ENCODE measurements at regions not wholly inside any gene's neighbourhood (a gene's known extent, or its start where the extent isn't known, plus 50 kb on each side); places are given as distances from the start of the nearest gene placed in this dataset.

DNA sequence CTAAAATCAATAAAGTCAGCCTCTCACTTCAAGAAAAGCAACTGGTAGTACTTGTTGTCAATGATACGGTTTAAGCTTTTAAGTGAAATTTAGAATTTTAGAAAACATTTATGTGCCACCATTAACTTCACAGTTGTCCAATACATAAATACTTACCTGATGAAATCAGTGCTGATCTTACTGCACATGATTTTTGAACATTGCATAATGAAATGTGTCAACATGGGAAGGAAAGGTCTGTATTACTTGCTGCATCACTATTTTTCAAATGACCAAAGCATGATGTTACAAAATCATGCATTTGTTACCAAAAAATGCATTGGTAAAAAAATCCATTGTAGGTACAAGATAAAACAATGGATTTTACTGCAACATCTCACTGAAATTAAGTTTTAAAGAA, 284.3 kb downstream of the EPM2A start:
- no peak for DNase-seq

DNA sequence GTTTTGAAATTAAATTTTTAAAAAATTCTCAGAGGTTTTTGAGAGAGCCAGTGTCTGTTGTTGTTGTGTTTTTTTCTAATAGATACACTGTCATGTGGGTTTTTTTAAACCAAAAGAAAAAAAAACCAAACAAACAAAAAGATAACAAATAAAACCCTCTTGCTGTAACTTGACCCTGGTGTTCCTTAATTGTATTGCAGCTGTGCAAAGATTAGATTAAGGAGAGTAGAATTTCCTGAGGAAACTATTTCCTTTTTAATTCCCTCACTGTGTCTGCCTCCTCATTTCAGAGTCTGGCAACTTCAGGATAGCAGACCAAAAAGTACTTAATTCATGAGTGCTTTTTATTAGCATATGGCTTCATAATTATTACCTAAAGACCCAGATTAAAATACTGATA, 281.9 kb downstream of the EPM2A start:
- DNase-seq, result no peak

GRCh38 chr6:145454006-145454405, 281.3 kb downstream of the EPM2A start:
- DNase-seq, result no peak

DNA sequence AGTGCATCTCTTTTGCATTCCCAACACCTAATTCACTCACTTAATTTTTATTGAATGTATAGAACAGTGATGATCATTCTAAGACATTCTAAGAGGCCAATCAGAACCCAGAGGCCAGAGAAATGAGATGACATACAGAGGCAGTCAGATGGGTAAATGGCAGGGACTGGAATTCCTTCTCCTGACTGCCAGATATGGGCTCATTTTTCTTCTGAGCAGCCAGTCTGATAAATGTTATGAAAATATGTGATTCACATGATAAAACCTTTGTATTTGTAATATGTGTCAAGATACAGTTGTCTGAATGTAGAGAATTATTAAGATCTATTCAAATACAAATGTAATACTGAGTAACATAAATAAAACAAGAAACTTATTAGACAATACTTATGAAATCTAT, 277.8 kb downstream of the EPM2A start:
- no peak for DNase-seq

GRCh38 chr6:145468534-145468933, 266.8 kb downstream of the EPM2A start:
- DNase-seq, result no peak

- DNase-seq, result no peak
Measured at GRCh38 chr6:145469021-145469420, 266.3 kb downstream of the EPM2A start.

GRCh38 chr6:145475794-145476396, 259.4 kb downstream of the EPM2A start:
- DNase-seq, result no peak

DNA sequence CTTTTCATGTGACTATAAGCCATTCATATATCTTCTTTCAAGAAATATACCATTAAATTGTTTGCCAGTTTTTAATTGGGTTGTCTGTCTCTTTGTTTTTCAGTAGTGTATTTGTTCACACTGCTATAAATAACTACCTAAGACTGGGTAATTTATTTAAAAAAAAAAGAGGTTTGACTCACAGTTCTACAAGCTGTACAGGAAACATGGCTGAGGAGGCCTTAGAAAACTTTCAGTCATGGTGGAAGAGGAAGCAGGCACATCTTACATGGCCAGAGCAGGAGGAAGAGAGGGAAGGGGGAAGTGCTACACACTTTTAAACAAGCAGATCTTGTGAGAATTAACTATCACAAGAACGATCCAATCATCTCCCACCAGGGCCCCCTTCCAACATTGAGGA, 255.3 kb downstream of the EPM2A start:
- no peak for DNase-seq

GRCh38 chr6:145483191-145483996, 251.9 kb downstream of the EPM2A start:
- no peak for DNase-seq

DNA sequence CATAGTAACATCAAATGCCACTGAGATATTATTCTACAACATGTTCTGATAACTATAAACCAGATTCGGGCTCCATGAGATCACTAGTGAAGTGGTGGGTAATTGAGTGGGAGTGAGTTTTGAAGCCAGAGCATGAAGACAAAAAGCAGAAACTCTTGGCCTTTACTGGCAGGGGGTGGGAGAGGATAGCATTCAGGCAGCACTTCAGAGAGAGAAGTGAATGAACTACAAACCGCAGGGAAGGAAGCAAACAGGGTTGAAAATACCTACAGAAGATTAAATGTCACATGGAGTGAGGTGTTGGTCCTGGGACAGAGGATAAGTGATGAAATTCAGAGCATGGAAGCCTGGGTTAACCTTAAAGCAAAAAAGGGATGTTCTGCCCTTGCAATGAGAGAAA, 250.0 kb downstream of the EPM2A start:
- DNase-seq, result no peak

DNA sequence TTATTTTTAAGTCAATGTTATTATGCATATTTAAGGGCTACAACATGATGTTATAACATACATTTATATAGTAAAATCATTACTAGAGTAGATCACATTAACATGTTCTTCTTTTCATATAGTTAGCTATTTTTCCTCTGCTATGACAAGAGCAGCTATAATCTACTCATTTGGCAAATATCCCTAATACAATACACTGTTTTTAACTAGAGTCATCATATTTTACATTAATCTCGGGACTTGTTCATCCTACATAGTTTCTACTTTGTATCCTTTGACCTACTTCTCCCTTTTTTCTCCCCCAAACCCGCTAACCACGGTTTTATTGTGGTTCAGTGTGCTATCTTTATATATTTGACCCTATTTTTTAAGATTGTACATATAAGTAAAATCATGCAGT, 249.0 kb downstream of the EPM2A start:
- DNase-seq, result no peak

DNA sequence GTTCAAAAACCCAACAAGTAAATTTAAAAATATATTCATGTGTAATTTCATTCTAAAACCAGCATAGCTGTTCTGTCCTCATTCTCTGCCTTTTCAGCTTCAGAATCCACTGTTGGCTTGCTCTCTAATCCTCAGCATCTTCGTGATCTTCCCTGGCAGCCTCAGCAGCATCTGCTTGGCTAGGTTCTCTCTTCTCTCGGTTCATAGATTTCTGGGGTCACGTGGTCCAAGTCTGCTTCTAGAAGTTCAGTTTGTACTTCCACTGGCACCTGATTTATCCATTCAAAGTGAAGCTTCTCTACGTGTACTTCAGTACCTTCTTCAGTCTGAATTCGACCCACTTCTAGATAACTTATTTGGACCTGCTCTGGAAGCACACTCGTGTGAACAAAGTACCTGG, 245.7 kb downstream of the EPM2A start:
- DNase-seq, result no peak

DNA sequence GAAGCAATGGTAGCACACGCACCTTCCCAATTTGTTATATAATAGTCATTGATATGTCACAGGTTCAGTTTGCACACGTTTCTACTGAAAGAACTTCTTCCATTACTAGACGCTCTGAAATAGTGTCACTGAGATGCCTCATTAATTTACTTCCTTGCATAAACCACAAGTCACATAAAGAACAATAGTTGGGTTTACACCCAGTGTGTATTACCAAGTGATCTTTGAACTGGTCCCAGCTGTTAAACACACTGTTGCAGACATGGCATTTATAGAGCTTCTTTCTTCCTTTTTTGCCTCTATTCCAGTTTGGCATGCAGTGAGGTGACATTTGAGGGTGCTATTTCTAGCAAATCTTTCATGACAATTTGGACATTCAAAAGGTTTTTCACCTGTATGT, 245.3 kb downstream of the EPM2A start:
- no peak for DNase-seq

- DNase-seq, result no peak
Measured at GRCh38 chr6:145491126-145491525, 244.2 kb downstream of the EPM2A start.

DNA sequence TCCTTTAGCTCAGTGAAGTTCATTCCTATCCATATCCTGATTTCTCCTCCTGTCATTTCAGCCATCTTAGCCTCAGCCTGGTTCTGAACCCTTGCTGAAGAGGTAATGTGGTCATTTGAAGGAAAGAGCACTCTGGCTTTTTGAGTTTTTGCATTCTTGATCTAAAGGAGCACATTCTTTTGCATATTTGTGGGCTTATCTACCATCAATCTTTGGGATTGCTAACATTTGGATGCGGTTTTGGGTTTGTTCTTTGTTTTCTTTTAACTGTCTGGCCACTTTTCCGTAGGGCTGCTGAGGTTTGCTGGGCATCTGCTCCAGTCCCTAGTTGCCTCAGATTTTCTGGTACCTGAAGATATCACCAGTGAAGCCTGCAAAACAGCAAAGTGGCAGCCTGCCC, 238.3 kb downstream of the EPM2A start:
- no peak for DNase-seq

DNA sequence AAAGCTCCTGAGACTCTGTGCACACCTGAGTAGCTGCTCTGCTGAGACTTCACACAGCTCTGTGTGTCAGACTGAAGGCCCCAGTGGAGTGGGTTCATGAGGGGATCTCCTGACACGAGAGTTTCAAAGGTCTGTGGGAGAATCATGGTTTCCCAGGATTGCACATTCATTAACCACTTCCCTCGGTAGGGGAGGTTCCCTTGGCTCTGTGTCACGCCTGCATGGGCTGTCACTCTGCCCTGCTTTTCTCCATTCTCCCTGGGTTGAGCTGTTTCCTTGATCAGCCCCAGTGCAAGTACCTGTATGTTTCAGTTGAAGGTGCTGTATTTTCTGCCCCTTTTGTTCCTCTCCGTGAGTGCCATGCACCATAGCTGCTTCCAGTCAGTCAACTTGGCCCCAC, 236.9 kb downstream of the EPM2A start:
- DNase-seq, result no peak

DNA sequence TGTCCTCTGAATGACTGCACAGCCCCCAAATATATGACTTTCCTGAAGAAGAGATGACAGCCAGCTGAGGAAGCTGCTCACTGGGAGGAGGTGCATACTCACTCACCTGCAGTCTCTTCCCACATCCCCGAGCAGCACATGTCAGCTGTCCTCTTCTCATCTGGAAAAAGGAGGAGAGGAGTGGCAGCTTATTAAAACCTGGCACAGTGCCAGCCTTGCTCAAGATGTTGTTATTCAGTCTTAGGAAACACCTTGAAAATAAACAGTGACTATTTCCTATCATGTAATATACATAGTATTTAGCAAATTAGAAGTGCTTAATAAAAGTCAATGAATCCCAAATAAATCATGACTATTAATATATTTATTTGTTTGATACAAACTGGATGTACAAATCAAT, 232.9 kb downstream of the EPM2A start:
- DNase-seq, result no peak

DNA sequence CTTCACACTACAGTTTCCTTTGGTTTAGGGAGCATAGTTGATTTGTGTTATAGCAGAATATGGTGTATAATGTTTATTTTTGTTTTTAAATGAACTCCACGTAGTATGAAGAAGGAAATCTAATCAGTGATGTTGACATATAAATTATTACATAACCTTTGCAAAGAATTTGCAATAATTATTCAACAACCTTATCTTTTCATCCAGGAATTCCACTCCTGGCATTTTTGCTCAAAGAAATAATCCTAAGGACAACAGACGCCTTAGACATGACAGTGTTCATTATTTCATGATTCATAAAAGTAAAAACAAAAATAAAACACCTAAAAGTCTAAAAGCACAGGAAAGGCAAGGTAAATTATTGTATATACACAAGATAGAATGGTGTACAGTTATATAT, 229.2 kb downstream of the EPM2A start:
- DNase-seq, result no peak

DNA sequence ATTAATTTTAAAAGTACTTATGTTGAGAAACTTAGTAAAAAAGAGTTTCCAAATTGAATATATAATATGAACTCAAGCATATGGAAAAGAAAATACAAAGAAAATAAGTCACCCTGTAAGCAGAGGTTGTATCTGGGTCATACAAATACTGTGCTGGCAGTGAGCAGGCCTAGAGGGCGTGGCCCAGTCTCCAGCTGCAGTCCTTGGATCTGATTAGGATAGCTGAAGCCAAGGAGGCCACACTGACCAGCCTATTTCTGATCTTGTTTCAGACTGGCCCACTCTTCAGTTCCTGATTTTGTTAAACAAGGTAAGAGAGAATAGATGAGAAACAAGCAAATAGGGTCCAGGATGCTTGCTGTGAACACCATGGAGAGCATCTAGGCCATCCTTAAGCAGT, 228.8 kb downstream of the EPM2A start:
- no peak for DNase-seq

GRCh38 chr6:145507239-145507638, 228.1 kb downstream of the EPM2A start:
- no peak for DNase-seq

- no peak for DNase-seq
Measured at GRCh38 chr6:145508107-145508506, 227.2 kb downstream of the EPM2A start.

GRCh38 chr6:145517492-145517891, 217.8 kb downstream of the EPM2A start:
- DNase-seq, result no peak

DNA sequence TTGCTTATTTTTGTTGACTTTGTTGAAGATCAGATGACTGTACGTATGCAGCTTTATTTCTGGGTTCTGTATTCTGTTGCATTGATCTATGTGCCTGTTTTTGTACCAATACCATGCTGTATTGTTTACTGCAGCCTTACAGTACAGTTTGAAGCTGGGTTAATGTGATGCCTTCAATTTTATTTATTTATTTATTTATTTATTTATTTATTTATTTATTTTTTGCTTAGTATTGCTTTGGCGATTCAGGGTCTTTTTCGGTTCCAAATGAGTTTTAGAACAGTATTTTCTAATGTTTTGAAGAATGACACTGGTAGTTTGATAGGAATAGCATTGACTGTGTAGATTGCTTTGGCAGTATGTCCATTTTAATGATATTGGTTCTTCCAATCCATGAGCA, 210.3 kb downstream of the EPM2A start:
- DNase-seq, result no peak

- DNase-seq, result no peak
Measured at GRCh38 chr6:145529582-145529981, 205.7 kb downstream of the EPM2A start.

DNA sequence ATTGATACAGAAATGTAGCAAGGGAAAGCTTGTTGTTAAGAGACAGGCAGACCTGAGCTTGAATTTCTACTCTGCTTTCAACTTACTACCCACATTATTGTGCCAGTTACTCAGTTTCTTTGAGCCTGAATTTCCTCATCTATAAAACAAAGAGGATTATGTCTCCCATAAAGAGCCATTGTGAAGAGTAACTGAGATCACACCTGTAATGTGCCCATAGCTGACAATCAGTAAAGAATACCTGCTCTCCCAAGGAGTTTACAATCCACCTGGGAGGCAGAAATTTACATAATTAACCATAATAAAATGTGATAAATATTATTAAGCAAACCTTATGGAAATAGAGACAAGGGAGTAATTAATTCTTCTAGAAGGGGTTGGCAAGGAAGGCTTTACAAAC, 204.9 kb downstream of the EPM2A start:
- DNase-seq, result no peak

All from fibroblast of skin of scalp (primary cell).